CD14-positive monocyte (primary cell): ENCODE measurements at regions not wholly inside any gene's neighbourhood (a gene's known extent, or its start where the extent isn't known, plus 50 kb on each side); places are given as distances from the start of the nearest gene placed in this dataset.

Experiments
- DNase-seq, 3 donors: peaks; one replicate each; pipeline ENCODE4 v3.0.0-alpha.2; 2011 to 2022
- H2AFZ ChIP-seq: 2 replicates; pipeline ENCODE4 v1.6.0; 2012; ENCODE audit warnings: mild to moderate bottlenecking, low read depth, low read length, inconsistent platforms; ENCODE audit not compliant: insufficient read depth, poor library complexity, severe bottlenecking
- H3K27ac ChIP-seq, 2 donors: 1 replicate in 1 of 2; 2 replicates in 1 of 2; pipeline ENCODE4 v1.5.1; 2012 to 2013; ENCODE audit warnings: low read length in 2 of 2, control low read depth in 1 of 2, inconsistent platforms in 1 of 2, low read depth in 1 of 2, mild to moderate bottlenecking in 1 of 2
- H3K27me3 ChIP-seq, 2 donors: one replicate each; pipeline versions ENCODE4 v1.6.0 to v1.6.1; 2011 to 2013; ENCODE audit warnings: low read length in 2 of 2; ENCODE audit not compliant: control insufficient read depth in 2 of 2, insufficient read depth in 2 of 2
- H3K36me3 ChIP-seq, 2 donors: replicated peaks in 1 of 2; 1 replicate in 1 of 2; 2 replicates in 1 of 2; pipeline versions ENCODE4 v1.5.1 to v1.6.1; 2012 to 2013; ENCODE audit warnings: low read length in 2 of 2, control low read depth in 1 of 2, inconsistent platforms in 1 of 2, mild to moderate bottlenecking in 1 of 2; ENCODE audit not compliant: insufficient read depth in 2 of 2, control insufficient read depth in 1 of 2
- H3K4me1 ChIP-seq, 2 donors: 1 replicate in 1 of 2; 2 replicates in 1 of 2; pipeline versions ENCODE4 v1.5.1 to v1.6.1; 2012 to 2013; ENCODE audit warnings: low read length in 2 of 2, control low read depth in 1 of 2, inconsistent platforms in 1 of 2, mild to moderate bottlenecking in 1 of 2, moderate library complexity in 1 of 2; ENCODE audit not compliant: insufficient read depth in 2 of 2, control insufficient read depth in 1 of 2
- H3K4me2 ChIP-seq: replicated peaks from 2 replicates; pipeline ENCODE3; 2012; ENCODE audit warnings: low read length, moderate library complexity, mild to moderate bottlenecking; ENCODE audit not compliant: poor library complexity, severe bottlenecking; ENCODE audit errors: extremely low read depth
- H3K4me3 ChIP-seq, 3 experiments: fragments of 200-600 bp in 1 of 3; sonication (generic) in 1 of 3; replicated peaks in 1 of 3; 1 replicate in 2 of 3; 2 replicates in 1 of 3; pipeline ENCODE4 v1.5.1; 2011 to 2013; ENCODE audit warnings: low read length in 3 of 3, mild to moderate bottlenecking in 3 of 3, control low read depth in 2 of 3, low read depth in 2 of 3, inconsistent platforms in 1 of 3, moderate library complexity in 1 of 3
- H3K79me2 ChIP-seq: 2 replicates; pipeline ENCODE4 v1.6.0; 2012; ENCODE audit warnings: mild to moderate bottlenecking, control low read depth, inconsistent platforms, low read length, moderate library complexity; ENCODE audit not compliant: insufficient read depth
- H3K9ac ChIP-seq: 2 replicates; pipeline ENCODE4 v1.6.0; 2017; ENCODE audit warnings: low read length, mild to moderate bottlenecking; ENCODE audit not compliant: insufficient read depth, poor library complexity, severe bottlenecking
- H3K9me3 ChIP-seq, 2 donors: replicated peaks in 1 of 2; 1 replicate in 1 of 2; 2 replicates in 1 of 2; pipeline versions ENCODE4 v1.5.1 to v1.6.1; 2012 to 2013; ENCODE audit warnings: low read length in 2 of 2, control low read depth in 1 of 2; ENCODE audit not compliant: control insufficient read depth in 1 of 2, insufficient read depth in 1 of 2
- H4K20me1 ChIP-seq: 2 replicates; pipeline ENCODE4 v1.6.0; 2012; ENCODE audit warnings: mild to moderate bottlenecking, low read length, control low read depth, moderate library complexity; ENCODE audit not compliant: insufficient read depth
- H3K27ac Mint-ChIP-seq, 7 donors: one replicate each; pipeline ENCODE4 v1.8.0; 2020; ENCODE audit warnings: mild to moderate bottlenecking in 7 of 7, mixed read lengths in 7 of 7, moderate library complexity in 6 of 7, inconsistent platforms in 2 of 7
- H3K27me3 Mint-ChIP-seq, 3 donors: one replicate each; pipeline ENCODE4 v1.8.0; 2021 to 2022; ENCODE audit warnings: low read depth in 3 of 3, mild to moderate bottlenecking in 3 of 3, mixed read lengths in 3 of 3, moderate library complexity in 3 of 3, inconsistent platforms in 1 of 3
- H3K36me3 Mint-ChIP-seq, 2 donors: one replicate each; pipeline ENCODE4 v1.8.0; 2020; ENCODE audit warnings: mixed read lengths in 2 of 2, inconsistent platforms in 1 of 2, mild to moderate bottlenecking in 1 of 2
- H3K4me1 Mint-ChIP-seq: one replicate; pipeline ENCODE4 v1.8.0; 2020; ENCODE audit warnings: mild to moderate bottlenecking, mixed read lengths
- H3K4me3 Mint-ChIP-seq, 2 donors: one replicate each; pipeline ENCODE4 v1.8.0; 2020; ENCODE audit warnings: mild to moderate bottlenecking in 2 of 2, mixed read lengths in 2 of 2, moderate library complexity in 1 of 2
- H3K9me3 Mint-ChIP-seq, 7 donors: one replicate each; pipeline ENCODE4 v1.8.0; 2020 to 2022; ENCODE audit warnings: mixed read lengths in 7 of 7, mild to moderate bottlenecking in 6 of 7, moderate library complexity in 6 of 7, inconsistent platforms in 2 of 7
- CTCF ChIP-seq: fragments of 200-600 bp; IDR thresholded peaks from one replicate; pipeline ENCODE4 v1.8.0; 2022; ENCODE audit warnings: antibody characterized with exemption, mild to moderate bottlenecking
- WGBS: methylation state at CpG from one replicate; pipeline ENCODE4 v1.1.5; 2013; ENCODE audit warnings: missing lambda C conversion rate; ENCODE audit not compliant: insufficient coverage; 5-methylcytosine and 5-hydroxymethylcytosine counted together
- intact Hi-C, 2 donors: fragments of 100-400 bp; cut with micrococcal nuclease; formaldehyde crosslinking; loops; one replicate each; pipeline versions ENCODE4 v1.15.0 to v1.15.1; 2023

GRCh38 chr6:143620447-143620846, 57.3 kb upstream of the PHACTR2 start:
- H3K4me1 ChIP-seq, result peaks cover 15% of the 10 kb centered on the region in 2 donors
- H3K4me2 ChIP-seq, result peak overlapping the region; percentile 32
- H3K79me2 ChIP-seq, result peaks cover 33% of the 10 kb centered on the region
- no peaks in the 10 kb centered on the region for H3K9me3 ChIP-seq
- 40% methylated on average over 1 of the region's 3 CpGs for WGBS
- intact Hi-C loops, result no loop called here
- H3K36me3 ChIP-seq, result no peaks in the 10 kb centered on the region
- no peak overlapping the region for H3K9ac ChIP-seq
- H4K20me1 ChIP-seq, result peaks cover 42% of the 10 kb centered on the region
- DNase-seq, result peak in 1 of 3 donors; percentile 4
- peak overlapping the region in 1 of 2 donors; percentile 63 for H3K27ac ChIP-seq
- H3K27me3 Mint-ChIP-seq, result peaks cover 0 to 3% (median 2%) of the 10 kb centered on the region in 3 donors
- H2AFZ ChIP-seq, result no peak overlapping the region
- H3K4me1 Mint-ChIP-seq, result peaks cover 18% of the 10 kb centered on the region
- H3K27me3 ChIP-seq, result no peaks in the 10 kb centered on the region
- peaks cover 4 to 7% of the 10 kb centered on the region in 2 donors for H3K36me3 Mint-ChIP-seq
- H3K4me3 Mint-ChIP-seq, result no peak overlapping the region
- no peaks in the 10 kb centered on the region for H3K9me3 Mint-ChIP-seq
- H3K4me3 ChIP-seq, result peak overlapping the region in 1 of 3 experiments; percentile 12
- peak overlapping the region in 3 of 7 donors; percentile 11 to 41 (median 13) for H3K27ac Mint-ChIP-seq
- no peak for TF ChIP-seq CTCF

DNA sequence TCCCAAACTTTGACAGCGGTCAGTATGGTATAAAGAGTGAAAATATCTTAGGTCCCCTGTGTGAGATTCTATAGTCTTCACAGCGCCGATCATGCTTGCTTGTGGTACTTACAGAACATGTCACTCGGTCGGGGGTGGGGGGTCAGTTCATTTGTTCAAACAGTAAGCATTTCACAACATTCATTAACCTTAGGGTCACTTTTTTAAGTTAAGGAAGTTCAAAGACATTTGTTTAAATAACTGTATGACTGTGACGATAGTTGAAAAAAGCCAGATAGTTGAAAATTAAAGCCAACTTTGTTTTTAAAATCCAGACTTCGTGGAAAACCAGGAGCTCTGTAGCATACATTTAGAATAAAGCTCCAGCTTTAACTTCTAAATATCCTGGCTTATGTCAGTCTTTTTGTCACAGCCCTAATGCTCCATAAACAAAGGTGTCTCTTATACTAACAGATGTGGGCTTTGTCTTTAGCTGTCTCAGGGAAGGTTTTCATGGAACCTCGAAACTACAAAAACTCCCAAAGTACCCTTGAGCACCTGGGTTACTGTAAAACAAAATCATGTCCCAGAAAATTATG, 57.9 kb upstream of the PHACTR2 start:
- no peaks in the 10 kb centered on the region for H3K9me3 Mint-ChIP-seq
- no peaks in the 10 kb centered on the region for H3K27me3 ChIP-seq
- no peak overlapping the region for H2AFZ ChIP-seq
- H3K9ac ChIP-seq, result no peak overlapping the region
- peak overlapping the region in 1 of 2 donors; percentile 63 for H3K27ac ChIP-seq
- intact Hi-C loops, result no loop called here
- peaks cover 37% of the 10 kb centered on the region for H3K79me2 ChIP-seq
- no peak overlapping the region for H3K4me2 ChIP-seq
- no peak for DNase-seq
- H3K4me1 Mint-ChIP-seq, result peaks cover 18% of the 10 kb centered on the region
- H4K20me1 ChIP-seq, result peaks cover 40% of the 10 kb centered on the region
- no peak for TF ChIP-seq CTCF
- H3K27me3 Mint-ChIP-seq, result peaks cover 0 to 2% (median 2%) of the 10 kb centered on the region in 3 donors
- WGBS, result no CpG with 5 or more reads among the region's 8 CpGs
- H3K36me3 Mint-ChIP-seq, result peaks cover 4 to 7% of the 10 kb centered on the region in 2 donors
- H3K4me3 Mint-ChIP-seq, result peak overlapping the region in 1 of 2 donors; percentile 32
- H3K36me3 ChIP-seq, result no peaks in the 10 kb centered on the region
- no peaks in the 10 kb centered on the region for H3K9me3 ChIP-seq
- H3K4me3 ChIP-seq, result peak overlapping the region in 1 of 3 experiments; percentile 12
- H3K27ac Mint-ChIP-seq, result peak overlapping the region in 2 of 7 donors; percentile 13 to 38
- H3K4me1 ChIP-seq, result peaks cover 15% of the 10 kb centered on the region in 2 donors
